Astrocyte (in vitro differentiated cells and primary cell): ENCODE measurements at regions not wholly inside any gene's neighbourhood (a gene's known extent, or its start where the extent isn't known, plus 50 kb on each side); places are given as distances from the start of the nearest gene placed in this dataset.

Source experiments
- DNase-seq: peaks from one replicate; pipeline ENCODE4 v3.0.0-alpha.2; 2010; ENCODE audit warnings: low read depth
- FAIRE-seq: peaks from 2 replicates; lab custom pipeline; 2011; peaks lifted over from hg19 to GRCh38; lab: Jason Lieb, UNC
- H2AFZ ChIP-seq: 2 replicates; pipeline ENCODE4 v1.6.0; 2012; ENCODE audit warnings: low read depth, low read length, inconsistent platforms
- H3K27ac ChIP-seq: 2 replicates; pipeline ENCODE4 v1.5.1; 2011; ENCODE audit warnings: low read depth, low read length, inconsistent platforms
- H3K27me3 ChIP-seq: 2 replicates; pipeline ENCODE4 v1.6.0; 2011; ENCODE audit warnings: low read length, inconsistent platforms; ENCODE audit not compliant: insufficient read depth
- H3K36me3 ChIP-seq: 2 replicates; pipeline ENCODE4 v1.5.1; 2011; ENCODE audit warnings: low read length, inconsistent platforms; ENCODE audit not compliant: insufficient read depth
- H3K4me1 ChIP-seq: 2 replicates; pipeline ENCODE4 v1.5.1; 2011; ENCODE audit warnings: low read length, inconsistent platforms; ENCODE audit not compliant: insufficient read depth
- H3K4me2 ChIP-seq: 2 replicates; pipeline ENCODE4 v1.6.0; 2012; ENCODE audit warnings: low read length, inconsistent platforms
- H3K4me3 ChIP-seq: 2 replicates; pipeline ENCODE4 v1.5.1; 2011; ENCODE audit warnings: low read depth, mild to moderate bottlenecking, low read length, inconsistent platforms; ENCODE audit not compliant: insufficient read depth
- H3K79me2 ChIP-seq: 2 replicates; pipeline ENCODE4 v1.6.0; 2012; ENCODE audit warnings: mild to moderate bottlenecking, low read length, inconsistent platforms; ENCODE audit not compliant: insufficient read depth
- H3K9ac ChIP-seq: 2 replicates; pipeline ENCODE4 v1.6.0; 2012; ENCODE audit warnings: mild to moderate bottlenecking, low read length, inconsistent platforms
- H3K9me3 ChIP-seq: 2 replicates; pipeline ENCODE4 v1.5.1; 2012; ENCODE audit warnings: low read depth, mild to moderate bottlenecking, low read length, inconsistent platforms; ENCODE audit not compliant: insufficient read depth
- H4K20me1 ChIP-seq: 2 replicates; pipeline ENCODE4 v1.6.0; 2012; ENCODE audit warnings: low read length, inconsistent platforms; ENCODE audit not compliant: insufficient read depth
- H3K27ac Mint-ChIP-seq: one replicate; pipeline ENCODE4 v1.8.0; 2021; ENCODE audit warnings: mild to moderate bottlenecking, mixed read lengths; ENCODE audit not compliant: unreplicated experiment
- H3K27me3 Mint-ChIP-seq: one replicate; pipeline ENCODE4 v1.8.0; 2021; ENCODE audit warnings: low read depth, mixed read lengths; ENCODE audit not compliant: unreplicated experiment
- H3K36me3 Mint-ChIP-seq: one replicate; pipeline ENCODE4 v1.8.0; 2021; ENCODE audit warnings: low read depth, mixed read lengths; ENCODE audit not compliant: unreplicated experiment
- H3K4me1 Mint-ChIP-seq: one replicate; pipeline ENCODE4 v1.8.0; 2021; ENCODE audit warnings: low read depth, mixed read lengths; ENCODE audit not compliant: unreplicated experiment
- H3K4me3 Mint-ChIP-seq: one replicate; pipeline ENCODE4 v1.8.0; 2021; ENCODE audit warnings: mild to moderate bottlenecking, moderate library complexity, mixed read lengths; ENCODE audit not compliant: unreplicated experiment
- H3K9me3 Mint-ChIP-seq: one replicate; pipeline ENCODE4 v1.8.0; 2021; ENCODE audit warnings: mild to moderate bottlenecking, mixed read lengths; ENCODE audit not compliant: unreplicated experiment
- CTCF ChIP-seq: IDR thresholded peaks from 2 replicates; pipeline ENCODE4 v1.5.1; 2011; ENCODE audit warnings: low read depth, mild to moderate bottlenecking, inconsistent platforms, low read length, moderate library complexity; ENCODE audit not compliant: insufficient read depth
- EZH2 ChIP-seq: IDR thresholded peaks from 2 replicates; pipeline ENCODE4 v1.6.1; 2012; ENCODE audit warnings: mild to moderate bottlenecking, low read length, inconsistent platforms; ENCODE audit not compliant: insufficient read depth

- H3K27ac Mint-ChIP-seq = no peak overlapping the region
- peaks cover 15% of the 10 kb centered on the region for H3K4me1 Mint-ChIP-seq
- H2AFZ ChIP-seq = no peak overlapping the region
- TF ChIP-seq CTCF (no peak), EZH2 (no peak)
- H3K4me3 ChIP-seq = no peak overlapping the region
- H3K36me3 Mint-ChIP-seq = no peaks in the 10 kb centered on the region
- H3K4me2 ChIP-seq = no peak overlapping the region
- no peak overlapping the region for H3K9ac ChIP-seq
- H3K9me3 Mint-ChIP-seq = no peaks in the 10 kb centered on the region
- H3K79me2 ChIP-seq = no peaks in the 10 kb centered on the region
- no peaks in the 10 kb centered on the region for H3K36me3 ChIP-seq
- DNase-seq (no peak), FAIRE-seq (no peak)
- H3K27me3 ChIP-seq = no peaks in the 10 kb centered on the region
- H3K27me3 Mint-ChIP-seq = peaks cover 15% of the 10 kb centered on the region
- no peak overlapping the region for H3K4me3 Mint-ChIP-seq
- H3K9me3 ChIP-seq = no peaks in the 10 kb centered on the region
- no peaks in the 10 kb centered on the region for H4K20me1 ChIP-seq
- H3K27ac ChIP-seq = no peak overlapping the region
- no peaks in the 10 kb centered on the region for H3K4me1 ChIP-seq
Observed at GRCh38 chr6:6793388-6794250, 205.1 kb downstream of the LY86 start.

- H3K36me3 ChIP-seq = no peaks in the 10 kb centered on the region
- H3K9ac ChIP-seq = no peak overlapping the region
- Mint-ChIP-seq H3K4me3 (no peak overlapping the region), H3K27ac (no peak overlapping the region), H3K9me3 (no peaks in the 10 kb centered on the region), H3K27me3 (peaks cover 15% of the 10 kb centered on the region), H3K4me1 (peaks cover 21% of the 10 kb centered on the region), H3K36me3 (no peaks in the 10 kb centered on the region)
- no peaks in the 10 kb centered on the region for H3K27me3 ChIP-seq
- no peaks in the 10 kb centered on the region for H3K79me2 ChIP-seq
- TF ChIP-seq EZH2 (no peak), CTCF (no peak)
- no peaks in the 10 kb centered on the region for H3K4me1 ChIP-seq
- H2AFZ ChIP-seq = no peak overlapping the region
- H3K4me3 ChIP-seq = no peak overlapping the region
- H3K9me3 ChIP-seq = no peaks in the 10 kb centered on the region
- FAIRE-seq (no peak), DNase-seq (no peak)
- H3K4me2 ChIP-seq = no peak overlapping the region
- no peak overlapping the region for H3K27ac ChIP-seq
- H4K20me1 ChIP-seq = no peaks in the 10 kb centered on the region
Observed at GRCh38 chr6:6795393-6795792, 206.9 kb downstream of the LY86 start.

GRCh38 chr6:6796818-6797217 lies 208.3 kb downstream of the LY86 start:
- no peaks in the 10 kb centered on the region for H3K9me3 ChIP-seq
- no peaks in the 10 kb centered on the region for H3K9me3 Mint-ChIP-seq
- H3K4me2 ChIP-seq = no peak overlapping the region
- H3K27me3 Mint-ChIP-seq = peaks cover 13% of the 10 kb centered on the region
- H3K4me1 Mint-ChIP-seq = peaks cover 21% of the 10 kb centered on the region
- no peaks in the 10 kb centered on the region for H3K27me3 ChIP-seq
- no peaks in the 10 kb centered on the region for H4K20me1 ChIP-seq
- no peak overlapping the region for H3K27ac ChIP-seq
- H3K36me3 Mint-ChIP-seq = no peaks in the 10 kb centered on the region
- H3K4me3 Mint-ChIP-seq = no peak overlapping the region
- no peak overlapping the region for H3K4me3 ChIP-seq
- no peak overlapping the region for H3K27ac Mint-ChIP-seq
- H3K36me3 ChIP-seq = no peaks in the 10 kb centered on the region
- H3K79me2 ChIP-seq = no peaks in the 10 kb centered on the region
- DNase-seq (no peak), FAIRE-seq (no peak)
- TF ChIP-seq EZH2 (no peak), CTCF (no peak)
- no peak overlapping the region for H3K9ac ChIP-seq
- no peak overlapping the region for H2AFZ ChIP-seq
- peaks cover 3% of the 10 kb centered on the region for H3K4me1 ChIP-seq
